ENCODE measurements at regions not wholly inside any gene's neighbourhood (a gene's known extent, or its start where the extent isn't known, plus 50 kb on each side); places are given as distances from the start of the nearest gene placed in this dataset.

DNA sequence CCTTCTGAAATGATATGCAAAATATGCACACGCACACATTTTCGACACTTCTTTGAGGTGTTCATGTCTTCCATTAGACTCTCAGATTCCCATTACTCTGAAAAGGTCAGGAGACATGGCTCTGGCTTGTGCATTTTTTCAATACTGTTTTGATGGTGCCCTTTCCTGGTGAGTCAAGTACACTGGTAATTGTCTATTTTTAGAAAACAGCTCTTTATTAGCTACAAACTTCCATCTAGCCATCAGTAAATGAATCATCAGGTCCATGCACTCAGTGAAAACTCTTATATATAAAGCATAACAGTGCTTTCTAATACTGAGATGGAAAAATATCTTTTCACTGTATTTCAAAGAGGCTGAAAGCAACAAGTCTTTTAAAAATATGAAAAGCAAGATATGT lies 194.9 kb downstream of the GALNT1 start:
- Mint-ChIP-seq H3K4me3 (no peak overlapping the region), H3K4me1 (peaks cover 1% of the 10 kb centered on the region), H3K9me3 (no peaks in the 10 kb centered on the region), H3K27ac (no peak overlapping the region), H3K27me3 (ENCODE audit: insufficient read depth) (no peaks in the 10 kb centered on the region), H3K36me3 (ENCODE audit: low read depth) (no peaks in the 10 kb centered on the region)
- Histone ChIP-seq H3K27ac (ENCODE audit: low read depth, low read length) (no peak overlapping the region), H3K4me1 (ENCODE audit: control insufficient read depth, insufficient read depth, low read length) (no peaks in the 10 kb centered on the region), H3K27me3 (ENCODE audit: control insufficient read depth, insufficient read depth, low read length, poor library complexity, severe bottlenecking) (no peaks in the 10 kb centered on the region), H3K9ac (ENCODE audit: extremely low read depth, low read length, poor library complexity, severe bottlenecking) (no peak overlapping the region), H3K4me3 (ENCODE audit: low read length) (no peak overlapping the region), H3K36me3 (ENCODE audit: control insufficient read depth, insufficient read depth, low read length) (no peaks in the 10 kb centered on the region), H3K9me3 (ENCODE audit: control insufficient read depth, low read length) (no peaks in the 10 kb centered on the region)
- WGBS, 2 experiments (ENCODE audit: insufficient coverage in 1 of 2, insufficient read length in 1 of 2): 94 to 98% methylated on average over 2 of the region's 2 CpGs
- TF ChIP-seq, protein P1, sequence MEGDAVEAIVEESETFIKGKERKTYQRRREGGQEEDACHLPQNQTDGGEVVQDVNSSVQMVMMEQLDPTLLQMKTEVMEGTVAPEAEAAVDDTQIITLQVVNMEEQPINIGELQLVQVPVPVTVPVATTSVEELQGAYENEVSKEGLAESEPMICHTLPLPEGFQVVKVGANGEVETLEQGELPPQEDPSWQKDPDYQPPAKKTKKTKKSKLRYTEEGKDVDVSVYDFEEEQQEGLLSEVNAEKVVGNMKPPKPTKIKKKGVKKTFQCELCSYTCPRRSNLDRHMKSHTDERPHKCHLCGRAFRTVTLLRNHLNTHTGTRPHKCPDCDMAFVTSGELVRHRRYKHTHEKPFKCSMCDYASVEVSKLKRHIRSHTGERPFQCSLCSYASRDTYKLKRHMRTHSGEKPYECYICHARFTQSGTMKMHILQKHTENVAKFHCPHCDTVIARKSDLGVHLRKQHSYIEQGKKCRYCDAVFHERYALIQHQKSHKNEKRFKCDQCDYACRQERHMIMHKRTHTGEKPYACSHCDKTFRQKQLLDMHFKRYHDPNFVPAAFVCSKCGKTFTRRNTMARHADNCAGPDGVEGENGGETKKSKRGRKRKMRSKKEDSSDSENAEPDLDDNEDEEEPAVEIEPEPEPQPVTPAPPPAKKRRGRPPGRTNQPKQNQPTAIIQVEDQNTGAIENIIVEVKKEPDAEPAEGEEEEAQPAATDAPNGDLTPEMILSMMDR (conservative IDR thresholded peaks at IDR 0.05): no peak
- no peak for DNase-seq

DNA sequence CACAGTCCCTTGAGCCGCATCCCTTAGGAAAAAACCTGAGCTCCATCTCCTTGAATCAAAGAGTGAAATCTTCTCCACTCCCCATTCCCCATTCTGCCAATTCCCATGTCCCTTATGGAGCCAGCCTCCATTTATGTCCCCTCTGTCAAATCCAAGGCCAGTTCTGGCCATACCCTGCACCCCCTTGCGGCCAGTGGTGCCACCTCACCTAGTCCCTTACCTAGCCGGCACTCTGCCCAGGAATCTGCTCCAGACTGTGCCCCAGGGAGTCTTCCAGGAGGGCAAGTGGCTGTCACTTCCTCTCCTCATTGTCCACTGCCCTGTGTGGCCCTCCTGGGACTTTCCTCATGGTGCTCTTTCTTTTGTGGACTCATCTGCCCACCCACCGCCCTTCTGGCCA lies 195.4 kb upstream of the RMP24 start:
- no peaks in the 10 kb centered on the region for H3K4me1 ChIP-seq (ENCODE audit: control insufficient read depth, insufficient read depth, low read length)
- peak; percentile 67 for DNase-seq
- TF ChIP-seq, protein P1 (conservative IDR thresholded peaks at IDR 0.05): peak; percentile 51
- no peaks in the 10 kb centered on the region for H3K9me3 ChIP-seq (ENCODE audit: control insufficient read depth, low read length)
- no peak overlapping the region for H3K9ac ChIP-seq (ENCODE audit: extremely low read depth, low read length, poor library complexity, severe bottlenecking)
- Mint-ChIP-seq H3K4me3 (no peak overlapping the region), H3K36me3 (ENCODE audit: low read depth) (no peaks in the 10 kb centered on the region), H3K4me1 (peaks cover 1% of the 10 kb centered on the region), H3K9me3 (no peaks in the 10 kb centered on the region), H3K27me3 (ENCODE audit: insufficient read depth) (no peaks in the 10 kb centered on the region), H3K27ac (no peak overlapping the region)
- H3K36me3 ChIP-seq (ENCODE audit: control insufficient read depth, insufficient read depth, low read length): no peaks in the 10 kb centered on the region
- WGBS, 2 experiments (ENCODE audit: insufficient coverage in 1 of 2, insufficient read length in 1 of 2): 85 to 93% methylated on average over 3 to 4 of the region's 4 CpGs
- H3K27me3 ChIP-seq (ENCODE audit: control insufficient read depth, insufficient read depth, low read length, poor library complexity, severe bottlenecking): no peaks in the 10 kb centered on the region
- H3K4me3 ChIP-seq (ENCODE audit: low read length): no peak overlapping the region
- H3K27ac ChIP-seq (ENCODE audit: low read depth, low read length): no peak overlapping the region

DNA sequence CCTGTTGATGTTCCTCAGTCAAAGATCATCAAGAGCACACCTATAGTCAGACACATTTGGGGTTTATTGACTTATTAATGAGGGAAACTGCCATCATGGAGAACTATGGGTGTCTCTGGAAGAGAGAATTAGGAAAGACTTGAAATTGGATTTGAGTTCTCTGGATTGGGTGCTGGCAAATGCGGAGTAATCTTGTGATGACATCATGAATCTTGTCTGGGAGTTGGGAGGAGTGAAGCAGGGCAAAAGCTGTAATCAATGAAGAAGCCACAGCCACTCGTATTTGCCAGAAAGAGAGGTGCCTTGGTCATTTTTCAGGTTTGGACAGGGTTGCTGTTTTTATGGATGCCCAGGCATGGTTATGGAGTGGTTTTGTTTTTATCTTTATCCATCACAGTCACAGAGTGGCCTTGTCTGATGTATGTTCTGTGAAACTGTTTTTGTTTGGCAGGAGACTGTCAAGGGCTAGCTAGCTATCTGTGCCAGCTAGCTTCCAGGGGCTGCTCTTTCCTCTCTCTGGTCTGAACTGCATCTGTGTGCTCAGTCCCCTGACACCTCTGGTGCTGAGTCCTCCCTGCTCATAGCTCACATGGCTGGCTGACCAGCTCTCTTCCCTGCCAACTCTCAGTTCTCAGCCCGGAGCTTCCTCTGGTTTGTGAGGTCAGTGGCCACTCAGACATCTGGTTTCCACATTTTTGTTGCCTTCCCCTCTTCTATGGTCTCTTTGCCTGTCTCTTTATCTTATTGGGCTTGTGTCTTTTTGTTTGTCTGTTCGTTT lies 193.4 kb upstream of the RMP24 start:
- Histone ChIP-seq H3K27ac (ENCODE audit: low read depth, low read length) (no peak overlapping the region), H3K4me1 (ENCODE audit: control insufficient read depth, insufficient read depth, low read length) (no peaks in the 10 kb centered on the region), H3K9ac (ENCODE audit: extremely low read depth, low read length, poor library complexity, severe bottlenecking) (no peak overlapping the region), H3K4me3 (ENCODE audit: low read length) (no peak overlapping the region), H3K27me3 (ENCODE audit: control insufficient read depth, insufficient read depth, low read length, poor library complexity, severe bottlenecking) (no peaks in the 10 kb centered on the region), H3K36me3 (ENCODE audit: control insufficient read depth, insufficient read depth, low read length) (no peaks in the 10 kb centered on the region), H3K9me3 (ENCODE audit: control insufficient read depth, low read length) (no peaks in the 10 kb centered on the region)
- H3K36me3 Mint-ChIP-seq (ENCODE audit: low read depth): no peaks in the 10 kb centered on the region
- no peaks in the 10 kb centered on the region for H3K27me3 Mint-ChIP-seq (ENCODE audit: insufficient read depth)
- H3K4me3 Mint-ChIP-seq: no peak overlapping the region
- no peak for DNase-seq
- TF ChIP-seq, protein P1 (conservative IDR thresholded peaks at IDR 0.05): no peak
- H3K4me1 Mint-ChIP-seq: peaks cover 1% of the 10 kb centered on the region
- H3K9me3 Mint-ChIP-seq: no peaks in the 10 kb centered on the region
- 78 to 100% methylated on average over 1 to 4 of the region's 4 CpGs for WGBS, 2 experiments (ENCODE audit: insufficient coverage in 1 of 2, insufficient read length in 1 of 2)
- no peak overlapping the region for H3K27ac Mint-ChIP-seq

Data from endodermal cell (in vitro differentiated cells).